ENCODE measurements at regions not wholly inside any gene's neighbourhood (a gene's known extent, or its start where the extent isn't known, plus 50 kb on each side); places are given as distances from the start of the nearest gene placed in this dataset.

- no peak for DNase-seq
Observed at GRCh38 chr5:72010430-72010829, 96.8 kb upstream of the MAP1B start.

- no peak for DNase-seq
Observed at GRCh38 chr5:72012906-72013305, 94.4 kb upstream of the MAP1B start.

GRCh38 chr5:72013766-72014624 lies 93.3 kb upstream of the MAP1B start:
- no peak for DNase-seq

- peak; percentile 3 for DNase-seq
Observed at GRCh38 chr5:72015103-72015548, 92.1 kb upstream of the MAP1B start.

- peak; percentile 24 for DNase-seq
Observed at GRCh38 chr5:72018143-72018803, 89.0 kb upstream of the MAP1B start.

GRCh38 chr5:72020161-72020983 lies 86.9 kb upstream of the MAP1B start:
- no peak for DNase-seq

- no peak for DNase-seq
Observed at GRCh38 chr5:72021651-72022357, 85.5 kb upstream of the MAP1B start.

- DNase-seq: no peak
Observed at GRCh38 chr5:72028382-72028781, 78.9 kb upstream of the MAP1B start.

GRCh38 chr5:72030237-72030636 lies 77.0 kb upstream of the MAP1B start:
- DNase-seq: no peak

GRCh38 chr5:72032788-72033187 lies 74.5 kb upstream of the MAP1B start:
- DNase-seq: no peak

- no peak for DNase-seq
Observed at GRCh38 chr5:72034770-72035169, 72.5 kb upstream of the MAP1B start.

GRCh38 chr5:72035831-72036230 lies 71.4 kb upstream of the MAP1B start:
- no peak for DNase-seq

- DNase-seq: no peak
Observed at GRCh38 chr5:72036951-72037350, 70.3 kb upstream of the MAP1B start.

GRCh38 chr5:72040513-72040912 lies 66.8 kb upstream of the MAP1B start:
- no peak for DNase-seq

GRCh38 chr5:72041654-72042053 lies 65.6 kb upstream of the MAP1B start:
- no peak for DNase-seq

GRCh38 chr5:72042097-72042496 lies 65.2 kb upstream of the MAP1B start:
- no peak for DNase-seq

GRCh38 chr5:72045692-72046091 lies 61.6 kb upstream of the MAP1B start:
- DNase-seq: no peak

GRCh38 chr5:72046106-72046505 lies 61.2 kb upstream of the MAP1B start:
- DNase-seq: no peak

- no peak for DNase-seq
Observed at GRCh38 chr5:72055636-72056035, 51.6 kb upstream of the MAP1B start.

Data from NK-92 treated with Interleukin-12 subunit alpha and Interleukin-12 subunit beta, amount 100 ng/mL, for 24 hours (cell line).